ENCODE measurements at regions not wholly inside any gene's neighbourhood (a gene's known extent, or its start where the extent isn't known, plus 50 kb on each side); places are given as distances from the start of the nearest gene placed in this dataset.

GRCh38 chr5:23028445-23029021 lies 175.4 kb upstream of the CDH12 start:
- 93 to 94% methylated on average over 3 of the region's 3 CpGs for WGBS, 2 donors
- H3K4me3 ChIP-seq (ENCODE audit: low read depth, poor library complexity, severe bottlenecking) = no peak overlapping the region
- TF ChIP-seq, protein P1, sequence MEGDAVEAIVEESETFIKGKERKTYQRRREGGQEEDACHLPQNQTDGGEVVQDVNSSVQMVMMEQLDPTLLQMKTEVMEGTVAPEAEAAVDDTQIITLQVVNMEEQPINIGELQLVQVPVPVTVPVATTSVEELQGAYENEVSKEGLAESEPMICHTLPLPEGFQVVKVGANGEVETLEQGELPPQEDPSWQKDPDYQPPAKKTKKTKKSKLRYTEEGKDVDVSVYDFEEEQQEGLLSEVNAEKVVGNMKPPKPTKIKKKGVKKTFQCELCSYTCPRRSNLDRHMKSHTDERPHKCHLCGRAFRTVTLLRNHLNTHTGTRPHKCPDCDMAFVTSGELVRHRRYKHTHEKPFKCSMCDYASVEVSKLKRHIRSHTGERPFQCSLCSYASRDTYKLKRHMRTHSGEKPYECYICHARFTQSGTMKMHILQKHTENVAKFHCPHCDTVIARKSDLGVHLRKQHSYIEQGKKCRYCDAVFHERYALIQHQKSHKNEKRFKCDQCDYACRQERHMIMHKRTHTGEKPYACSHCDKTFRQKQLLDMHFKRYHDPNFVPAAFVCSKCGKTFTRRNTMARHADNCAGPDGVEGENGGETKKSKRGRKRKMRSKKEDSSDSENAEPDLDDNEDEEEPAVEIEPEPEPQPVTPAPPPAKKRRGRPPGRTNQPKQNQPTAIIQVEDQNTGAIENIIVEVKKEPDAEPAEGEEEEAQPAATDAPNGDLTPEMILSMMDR (IDR thresholded peaks at IDR 0.05) = no peak
- TF ChIP-seq POLR2A (IDR thresholded peaks at IDR 0.05) = no peak
- DNase-seq (ENCODE audit: low spot score in 2 of 2) = no peak
- intact Hi-C loops (cut with DNase I; ENCODE audit: low total_unique reads) = no loop called here

GRCh38 chr5:23027830-23028229 lies 174.7 kb upstream of the CDH12 start:
- TF ChIP-seq, protein P1 (IDR thresholded peaks at IDR 0.05) = no peak
- no peak for TF ChIP-seq POLR2A (IDR thresholded peaks at IDR 0.05)
- WGBS, 2 donors = 78 to 83% methylated on average over 4 of the region's 4 CpGs
- no peak overlapping the region for H3K4me3 ChIP-seq (ENCODE audit: low read depth, poor library complexity, severe bottlenecking)
- no peak for DNase-seq (ENCODE audit: low spot score in 2 of 2)
- intact Hi-C loops (cut with DNase I; ENCODE audit: low total_unique reads) = no loop called here

DNA sequence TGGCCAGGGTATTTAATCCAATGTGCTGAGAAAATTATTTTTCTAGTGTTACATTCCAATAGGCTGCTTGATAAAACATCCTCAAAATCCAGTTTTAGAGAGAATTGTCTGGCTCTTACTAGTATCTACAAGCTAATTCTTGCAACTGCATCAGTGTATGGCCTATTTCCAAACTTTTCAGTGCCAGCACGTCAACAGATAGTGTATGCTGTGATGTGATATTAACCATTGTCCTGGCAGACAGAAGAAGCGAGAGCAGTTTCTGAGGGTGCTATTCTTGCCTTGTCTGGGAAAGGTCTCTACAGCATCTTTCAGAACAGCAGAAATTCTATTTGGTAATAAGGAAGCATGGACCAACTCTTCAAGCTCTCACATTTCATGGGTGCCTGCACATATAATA lies 174.2 kb upstream of the CDH12 start:
- intact Hi-C loops (cut with DNase I; ENCODE audit: low total_unique reads) = no loop called here

GRCh38 chr5:23026252-23027170 lies 173.4 kb upstream of the CDH12 start:
- WGBS, 2 donors = 45 to 54% methylated on average over 5 of the region's 5 CpGs

More for the DNA sequence above, 174.2 kb upstream of the CDH12 start:
- DNase-seq (ENCODE audit: low spot score in 2 of 2) = no peak
- TF ChIP-seq, protein P1 (IDR thresholded peaks at IDR 0.05) = no peak
- TF ChIP-seq POLR2A (IDR thresholded peaks at IDR 0.05) = no peak
- WGBS, 2 donors = 43 to 50% methylated on average over 2 of the region's 2 CpGs
- no peak overlapping the region for H3K4me3 ChIP-seq (ENCODE audit: low read depth, poor library complexity, severe bottlenecking)

DNA sequence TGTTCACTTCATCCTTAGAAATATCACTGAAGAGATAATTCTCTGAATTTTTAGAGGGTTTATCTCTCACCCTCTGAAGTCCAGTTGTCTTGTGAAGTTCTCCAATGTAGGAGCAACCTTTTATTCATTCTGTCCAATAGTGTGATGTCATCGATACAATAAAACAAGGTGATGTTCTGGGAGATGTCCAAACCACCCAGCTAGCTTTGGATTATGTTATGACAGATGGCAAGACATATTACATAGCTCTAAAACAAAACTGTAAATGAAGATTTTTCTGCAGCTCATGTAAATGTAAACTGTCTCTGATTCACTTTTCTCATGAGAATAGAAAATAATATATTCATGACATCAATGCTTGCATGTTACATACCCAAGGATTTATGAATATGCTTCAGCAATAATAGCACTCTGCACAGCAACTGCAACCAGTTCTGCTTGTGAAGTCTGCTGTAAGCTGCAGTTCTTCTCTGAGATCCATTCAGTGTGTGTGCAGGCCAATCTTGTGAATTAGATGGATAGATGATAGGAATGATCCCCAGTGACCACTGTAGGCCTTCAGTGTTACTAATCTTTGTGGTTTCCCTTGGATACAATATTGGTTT lies 172.6 kb upstream of the CDH12 start:
- DNase-seq (ENCODE audit: low spot score in 2 of 2) = no peak
- TF ChIP-seq POLR2A (IDR thresholded peaks at IDR 0.05) = no peak
- TF ChIP-seq, protein P1 (IDR thresholded peaks at IDR 0.05) = no peak
- WGBS, 2 donors = 82 to 87% methylated on average over 1 of the region's 1 CpG
- H3K4me3 ChIP-seq (ENCODE audit: low read depth, poor library complexity, severe bottlenecking) = no peak overlapping the region
- intact Hi-C loops (cut with DNase I; ENCODE audit: low total_unique reads) = no loop called here

More at GRCh38 chr5:23026252-23027170, 173.4 kb upstream of the CDH12 start:
- H3K4me3 ChIP-seq (ENCODE audit: low read depth, poor library complexity, severe bottlenecking) = no peak overlapping the region
- DNase-seq (ENCODE audit: low spot score in 2 of 2) = no peak
- TF ChIP-seq, protein P1 (IDR thresholded peaks at IDR 0.05) = no peak
- TF ChIP-seq POLR2A (IDR thresholded peaks at IDR 0.05) = no peak
- intact Hi-C loops (cut with DNase I; ENCODE audit: low total_unique reads) = no loop called here
